NCI-H345 treated with DMSO at 0.1 percent for 48 hours (cell line): ENCODE measurements at regions not wholly inside any gene's neighbourhood (a gene's known extent, or its start where the extent isn't known, plus 50 kb on each side); places are given as distances from the start of the nearest gene placed in this dataset.
"Not testable (repeated sequence)": the region's sequence is repeated elsewhere in the genome, so short reads cannot be mapped to it uniquely, and the experiment has no call there.

Experiments used
- DNase-seq: peaks from one replicate; lab custom pipeline; 2025; ENCODE audit not compliant: unreplicated experiment; lab: John Stamatoyannopoulos, UW

DNA sequence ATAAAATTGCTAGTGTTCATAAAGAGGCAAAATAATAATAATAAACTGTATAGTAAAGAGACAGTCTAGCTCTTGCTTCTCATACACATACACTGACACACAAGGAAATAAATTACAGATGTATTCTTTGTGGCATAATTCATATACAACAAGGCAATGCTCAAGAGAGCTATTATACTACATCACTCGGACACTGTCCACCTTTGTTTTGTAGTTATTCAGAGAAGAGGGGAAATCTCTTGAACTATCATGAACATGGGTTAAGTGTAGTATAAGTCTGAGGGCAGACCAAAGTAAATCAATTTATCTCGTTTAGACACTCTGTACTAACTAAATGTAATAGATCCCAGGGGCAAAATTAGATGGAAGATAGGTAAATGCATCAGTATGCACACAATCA, 72.7 kb upstream of the PHIP start:
- no peak for DNase-seq

DNA sequence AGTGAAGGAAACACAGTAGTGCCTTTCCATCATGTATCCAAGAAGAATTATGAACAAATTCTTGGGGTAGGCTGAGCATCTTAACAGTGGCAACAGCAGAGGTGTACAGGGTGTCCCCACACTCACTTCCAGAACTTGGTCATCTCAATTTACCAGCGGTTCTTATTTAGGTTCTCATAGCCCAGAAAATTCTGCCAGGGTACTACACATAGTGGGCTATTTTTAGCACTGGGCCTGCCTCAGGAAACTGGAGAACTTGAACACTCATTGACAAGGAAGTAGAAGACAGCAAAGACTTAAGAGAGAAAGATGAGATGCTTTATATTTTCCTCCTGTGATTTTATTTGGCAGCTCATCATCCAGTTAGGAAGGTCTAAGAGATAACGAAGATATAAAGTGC, 71.8 kb upstream of the PHIP start:
- DNase-seq: no peak

DNA sequence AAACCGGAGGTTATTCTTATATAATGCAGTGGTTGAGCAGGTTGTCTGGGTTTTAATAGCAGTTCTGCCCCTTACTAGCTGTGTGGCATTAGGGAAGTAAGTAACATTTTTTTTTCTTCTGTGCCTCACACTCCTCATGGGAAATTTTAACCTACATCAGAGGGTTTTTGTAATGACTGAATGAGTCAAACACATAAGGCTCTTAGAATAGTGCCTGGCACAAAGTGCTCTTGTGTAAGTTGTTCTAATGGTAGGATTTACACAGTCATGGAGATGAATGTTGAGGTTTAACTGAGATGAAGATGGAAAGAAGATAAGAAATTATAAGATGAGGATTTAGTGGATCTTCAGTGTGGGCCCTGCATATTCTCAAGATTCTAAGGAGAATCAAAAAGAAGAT, 68.4 kb upstream of the PHIP start:
- no peak for DNase-seq

DNA sequence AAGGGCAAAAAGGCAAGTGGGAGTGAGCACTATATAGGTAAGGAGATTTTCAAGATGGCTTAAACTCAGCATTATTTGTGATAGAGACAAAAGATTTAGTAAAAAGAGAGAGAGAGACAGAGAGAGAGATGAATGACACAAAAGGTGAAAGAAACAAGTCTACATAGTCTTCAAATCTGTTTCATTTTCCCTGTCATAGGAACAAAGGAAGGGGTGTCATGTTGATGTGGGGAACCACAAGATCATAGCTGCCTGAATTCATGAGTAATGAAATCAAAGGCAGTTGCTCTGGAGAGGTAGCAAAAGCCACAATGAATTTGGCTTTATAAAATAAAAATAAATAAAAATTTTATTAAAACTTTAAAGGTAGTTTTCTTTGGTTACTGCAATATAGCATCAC, 67.2 kb upstream of the PHIP start:
- DNase-seq: no peak

DNA sequence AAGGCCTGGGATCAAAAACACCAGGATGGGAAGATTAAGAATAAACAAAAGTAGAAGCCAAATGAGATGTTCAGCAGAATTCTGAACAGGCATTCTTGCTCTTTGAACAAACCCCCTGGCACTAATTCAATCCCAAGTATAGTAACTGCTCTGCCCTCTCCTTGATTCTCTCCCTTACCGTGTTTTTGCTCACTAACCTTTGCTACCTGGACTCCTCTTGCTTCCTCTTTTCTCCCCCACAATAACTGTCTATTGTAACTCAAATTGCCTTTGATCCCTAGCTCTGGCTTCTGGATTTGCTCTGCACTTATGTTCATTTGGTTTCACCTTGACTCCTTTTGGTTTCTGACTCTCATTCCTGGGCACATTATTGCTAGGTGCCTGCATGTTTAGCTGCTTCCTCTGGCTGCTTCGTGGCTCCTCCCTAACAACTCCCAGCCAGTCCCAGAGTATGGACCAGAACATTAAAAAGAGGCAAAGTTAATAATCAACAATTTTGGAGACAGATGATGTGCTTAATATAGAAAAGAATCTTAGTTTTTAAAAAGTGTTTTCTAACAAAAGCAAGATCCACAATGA, 65.4 kb upstream of the PHIP start:
- DNase-seq: no peak

DNA sequence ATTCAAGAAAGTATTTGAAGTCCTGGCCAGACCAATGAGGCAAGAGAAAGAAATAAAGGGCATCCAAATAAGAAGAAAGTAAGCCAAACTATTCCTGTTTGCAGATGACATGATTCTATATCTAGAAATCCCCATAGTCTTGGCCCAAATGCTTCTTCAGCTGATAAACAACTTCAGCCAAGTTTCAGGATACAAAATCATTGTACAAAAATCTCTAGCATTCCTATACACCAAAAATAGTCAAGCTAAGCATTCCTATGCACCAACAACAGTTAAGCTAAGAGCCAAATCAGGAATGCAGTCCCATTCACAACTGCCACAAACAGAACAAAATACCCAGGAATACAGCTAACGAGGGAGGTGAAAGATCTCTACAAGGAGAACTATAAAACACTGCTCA, 60.1 kb upstream of the PHIP start:
- no peak for DNase-seq

DNA sequence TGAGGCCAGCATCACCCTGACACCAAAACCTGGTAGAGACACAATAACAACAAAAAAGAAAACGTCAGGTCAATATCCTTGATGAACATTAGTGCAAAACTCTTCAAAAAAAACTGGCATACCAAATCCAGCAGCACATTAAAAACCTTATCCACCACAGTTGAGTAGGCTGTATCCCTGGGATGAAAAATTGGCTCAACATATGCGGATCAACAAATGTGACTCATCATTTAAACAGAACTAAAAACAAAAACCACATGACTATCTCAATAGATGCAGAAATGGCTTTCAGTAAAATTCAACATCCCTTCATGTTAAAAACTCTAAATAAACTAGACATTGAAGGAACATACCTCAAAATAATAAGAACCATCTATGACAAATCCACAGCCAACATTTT, 59.6 kb upstream of the PHIP start:
- DNase-seq: no peak

DNA sequence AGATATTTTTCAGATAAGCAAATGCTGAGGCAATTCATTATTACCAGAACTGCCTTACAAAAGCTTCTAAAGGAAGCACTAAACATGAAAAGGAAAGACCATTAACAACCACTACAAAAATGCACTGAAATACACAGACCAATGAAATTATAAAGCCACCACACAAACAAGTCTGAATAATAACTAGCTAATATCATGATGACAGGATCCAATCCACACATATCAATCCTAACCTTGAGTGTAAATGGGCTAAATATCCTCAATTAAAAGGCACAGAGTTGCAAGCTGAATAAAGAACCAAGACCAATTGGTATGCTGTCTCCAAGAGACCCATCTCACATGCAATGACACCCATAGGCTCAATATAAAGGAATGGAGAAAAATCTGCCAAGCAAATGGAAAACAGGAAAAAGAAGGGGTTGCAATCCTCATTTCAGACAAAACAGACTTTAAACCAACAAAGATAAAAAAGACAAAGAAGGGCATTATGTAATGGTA, 58.0 kb upstream of the PHIP start:
- DNase-seq: no peak

DNA sequence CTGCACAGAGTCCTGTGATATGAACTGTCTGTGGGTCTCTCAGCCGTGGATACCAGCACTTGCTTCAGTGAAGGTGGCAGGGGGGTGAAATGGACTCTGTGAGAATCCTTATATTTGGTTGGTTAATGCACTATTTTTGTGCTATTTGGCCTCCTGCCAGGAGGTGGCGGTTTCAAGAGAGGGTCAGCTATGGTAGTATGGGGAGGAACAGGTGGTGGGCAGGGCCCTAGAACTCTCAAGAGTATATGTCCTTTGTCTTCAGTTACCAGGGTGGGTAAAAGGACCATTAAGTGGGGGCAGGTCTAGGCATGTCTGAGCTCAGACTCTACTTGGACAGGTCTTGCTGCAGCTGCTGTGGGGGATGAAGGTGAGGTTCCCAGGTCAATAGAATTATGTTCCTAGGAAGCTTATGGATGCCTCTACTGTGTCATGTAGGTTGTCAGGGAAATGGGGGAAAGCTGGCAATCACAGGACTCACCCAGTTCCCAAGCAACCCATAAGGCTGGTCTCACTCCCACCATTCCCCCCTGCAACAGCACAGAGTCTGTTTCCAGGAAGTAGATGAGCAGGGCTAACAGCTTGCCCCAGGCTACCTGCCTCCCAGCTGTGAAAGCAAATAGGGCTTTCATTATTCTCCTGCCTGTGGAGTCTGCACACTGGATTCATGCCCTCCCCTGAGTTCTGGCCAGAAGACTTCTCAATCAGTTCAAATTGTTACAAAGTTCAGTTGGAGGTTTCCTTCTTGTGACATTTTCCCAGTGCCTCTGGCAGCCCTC, 56.8 kb upstream of the PHIP start:
- DNase-seq: peak; percentile 88

DNA sequence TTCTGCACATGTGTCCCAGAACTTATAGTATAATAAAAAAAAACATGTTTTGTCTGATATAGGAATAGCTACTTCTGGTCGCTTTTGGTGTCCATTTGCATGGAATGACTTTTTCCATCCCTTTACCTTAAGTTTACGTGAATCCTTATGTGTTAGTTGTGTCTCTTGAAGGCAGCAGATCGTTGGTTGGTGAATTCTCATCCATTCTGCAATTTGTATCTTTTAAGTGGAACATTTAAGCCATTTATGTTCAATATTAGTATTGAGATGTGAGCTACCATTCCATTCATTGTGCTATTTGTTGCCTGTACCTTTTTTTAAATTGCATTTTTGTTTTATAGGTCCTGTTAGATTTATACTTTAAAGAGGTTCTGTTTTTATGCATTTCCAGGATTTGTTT, 55.1 kb upstream of the PHIP start:
- DNase-seq: no peak

DNA sequence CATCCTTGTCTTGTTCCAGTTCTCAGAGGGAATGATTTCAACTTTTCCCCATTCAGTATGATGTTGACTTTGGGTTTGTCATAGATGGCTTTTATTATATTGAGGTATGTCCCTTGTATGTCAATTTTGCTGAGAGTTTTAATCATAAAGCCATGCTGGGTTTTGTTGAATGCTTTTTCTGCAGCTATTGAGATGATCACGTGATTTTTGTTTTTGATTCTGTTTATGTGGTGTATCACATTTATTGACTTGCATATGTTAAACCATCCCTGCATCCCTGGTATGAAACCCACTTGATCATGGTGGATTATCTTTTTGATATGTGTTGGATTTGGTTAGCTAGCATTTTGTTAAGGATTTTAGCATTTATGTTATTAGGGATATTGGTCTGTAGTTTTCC, 53.2 kb upstream of the PHIP start:
- DNase-seq: not testable (repeated sequence)
